HG02588 (cell line): ENCODE measurements at regions not wholly inside any gene's neighbourhood (a gene's known extent, or its start where the extent isn't known, plus 50 kb on each side); places are given as distances from the start of the nearest gene placed in this dataset.

Experiments used
- ATAC-seq: cut with Tn5 transposase; IDR thresholded peaks from one replicate; pipeline ENCODE4 v1.9.1; 2021; ENCODE audit warnings: mild to moderate bottlenecking, moderate library complexity; ENCODE audit not compliant: unreplicated experiment

GRCh38 chr11:88448131-88448670 lies 110.7 kb upstream of the CTSC start:
- ATAC-seq: no peak

GRCh38 chr11:88447281-88447680 lies 109.7 kb upstream of the CTSC start:
- ATAC-seq: no peak

GRCh38 chr11:88439356-88439755 lies 101.8 kb upstream of the CTSC start:
- no peak for ATAC-seq

- no peak for ATAC-seq
Observed at GRCh38 chr11:88438721-88439120, 101.2 kb upstream of the CTSC start.

- ATAC-seq: peak; percentile 97
Observed at GRCh38 chr11:88435415-88435814, 97.9 kb upstream of the CTSC start.

GRCh38 chr11:88434333-88434976 lies 96.9 kb upstream of the CTSC start:
- ATAC-seq: no peak

- no peak for ATAC-seq
Observed at GRCh38 chr11:88433536-88434230, 96.1 kb upstream of the CTSC start.

GRCh38 chr11:88431675-88432341 lies 94.3 kb upstream of the CTSC start:
- no peak for ATAC-seq

GRCh38 chr11:88428959-88429358 lies 91.4 kb upstream of the CTSC start:
- no peak for ATAC-seq

GRCh38 chr11:88427719-88428118 lies 90.2 kb upstream of the CTSC start:
- no peak for ATAC-seq

GRCh38 chr11:88424881-88425280 lies 87.3 kb upstream of the CTSC start:
- ATAC-seq: no peak

GRCh38 chr11:88421530-88421929 lies 84.0 kb upstream of the CTSC start:
- peak; percentile 89 for ATAC-seq

GRCh38 chr11:88420165-88420791 lies 82.7 kb upstream of the CTSC start:
- ATAC-seq: no peak

GRCh38 chr11:88418508-88418907 lies 81.0 kb upstream of the CTSC start:
- no peak for ATAC-seq

GRCh38 chr11:88415495-88415894 lies 78.0 kb upstream of the CTSC start:
- no peak for ATAC-seq

GRCh38 chr11:88414981-88415413 lies 77.5 kb upstream of the CTSC start:
- ATAC-seq: no peak

- ATAC-seq: no peak
Observed at GRCh38 chr11:88414385-88414861, 76.9 kb upstream of the CTSC start.

GRCh38 chr11:88411265-88411664 lies 73.7 kb upstream of the CTSC start:
- ATAC-seq: no peak

- ATAC-seq: no peak
Observed at GRCh38 chr11:88410656-88411055, 73.1 kb upstream of the CTSC start.

GRCh38 chr11:88410056-88410455 lies 72.5 kb upstream of the CTSC start:
- no peak for ATAC-seq

- ATAC-seq: no peak
Observed at GRCh38 chr11:88406876-88407275, 69.3 kb upstream of the CTSC start.
